Trophoblast cell (in vitro differentiated cells and primary cell): ENCODE measurements at regions not wholly inside any gene's neighbourhood (a gene's known extent, or its start where the extent isn't known, plus 50 kb on each side); places are given as distances from the start of the nearest gene placed in this dataset.

Source experiments
- DNase-seq, 2 donors: peaks; one replicate each; pipeline ENCODE4 v3.0.0-alpha.2; 2016
- H2AFZ ChIP-seq: 2 replicates; pipeline ENCODE4 v1.6.1; 2013; ENCODE audit warnings: low read length, moderate library complexity, mild to moderate bottlenecking; ENCODE audit not compliant: insufficient read depth, poor library complexity
- H2AK5ac ChIP-seq: 2 replicates; pipeline ENCODE4 v1.6.1; 2013; ENCODE audit warnings: mild to moderate bottlenecking, low read length
- H2BK120ac ChIP-seq: 2 replicates; pipeline ENCODE4 v1.6.1; 2013; ENCODE audit warnings: low read length, mild to moderate bottlenecking, moderate library complexity; ENCODE audit not compliant: insufficient read depth, poor library complexity
- H2BK12ac ChIP-seq: 2 replicates; pipeline ENCODE4 v1.6.1; 2013; ENCODE audit warnings: mild to moderate bottlenecking, low read length, moderate library complexity
- H2BK5ac ChIP-seq: 2 replicates; pipeline ENCODE4 v1.6.1; 2013; ENCODE audit warnings: low read length, low read depth, moderate library complexity, mild to moderate bottlenecking; ENCODE audit not compliant: poor library complexity
- H3K14ac ChIP-seq: 2 replicates; pipeline ENCODE4 v1.6.1; 2013; ENCODE audit warnings: mild to moderate bottlenecking, low read length
- H3K18ac ChIP-seq: 2 replicates; pipeline ENCODE4 v1.6.1; 2013; ENCODE audit warnings: mild to moderate bottlenecking, low read length
- H3K23ac ChIP-seq: 2 replicates; pipeline ENCODE4 v1.6.1; 2013; ENCODE audit warnings: low read length
- H3K27ac ChIP-seq: 2 replicates; pipeline ENCODE4 v1.5.1; 2013; ENCODE audit warnings: low read depth, mild to moderate bottlenecking, inconsistent platforms, low read length, moderate library complexity
- H3K27me3 ChIP-seq: 2 replicates; pipeline ENCODE4 v1.6.1; 2013; ENCODE audit warnings: inconsistent platforms, mild to moderate bottlenecking, low read length, moderate library complexity; ENCODE audit not compliant: insufficient read depth
- H3K36me3 ChIP-seq, 2 experiments: 1 replicate in 1 of 2; 2 replicates in 1 of 2; pipeline ENCODE4 v1.6.1; 2013; ENCODE audit warnings: low read length in 2 of 2, mild to moderate bottlenecking in 2 of 2, moderate library complexity in 1 of 2; ENCODE audit not compliant: insufficient read depth in 2 of 2, control insufficient read depth in 1 of 2
- H3K4ac ChIP-seq: 2 replicates; pipeline ENCODE4 v1.6.1; 2013; ENCODE audit warnings: low read depth, mild to moderate bottlenecking, low read length, moderate library complexity
- H3K4me1 ChIP-seq, 2 experiments: 1 replicate in 1 of 2; 2 replicates in 1 of 2; pipeline ENCODE4 v1.6.1; 2013; ENCODE audit warnings: low read length in 2 of 2, mild to moderate bottlenecking in 2 of 2, moderate library complexity in 1 of 2; ENCODE audit not compliant: insufficient read depth in 2 of 2, control insufficient read depth in 1 of 2
- H3K4me2 ChIP-seq: 2 replicates; pipeline ENCODE4 v1.6.1; 2013; ENCODE audit warnings: inconsistent platforms, mild to moderate bottlenecking, low read length, moderate library complexity
- H3K4me3 ChIP-seq: 2 replicates; pipeline ENCODE4 v1.5.1; 2013; ENCODE audit warnings: mild to moderate bottlenecking, low read depth, low read length, inconsistent platforms
- H3K79me1 ChIP-seq: one replicate; pipeline ENCODE4 v1.6.1; 2013; ENCODE audit warnings: low read length
- H3K79me2 ChIP-seq: 2 replicates; pipeline ENCODE4 v1.6.1; 2013; ENCODE audit warnings: low read length, mild to moderate bottlenecking; ENCODE audit not compliant: control insufficient read depth, insufficient read depth, poor library complexity
- H3K9ac ChIP-seq: 2 replicates; pipeline ENCODE4 v1.6.1; 2013; ENCODE audit warnings: mild to moderate bottlenecking, low read length
- H3K9me3 ChIP-seq: 2 replicates; pipeline ENCODE4 v1.6.1; 2013; ENCODE audit warnings: low read depth, mild to moderate bottlenecking, control low read depth, inconsistent platforms, low read length; ENCODE audit not compliant: insufficient read depth
- H4K12ac ChIP-seq: 2 replicates; pipeline ENCODE4 v1.6.1; 2013; ENCODE audit warnings: low read depth, mild to moderate bottlenecking, low read length, moderate library complexity
- H4K8ac ChIP-seq: 2 replicates; pipeline ENCODE4 v1.6.1; 2013; ENCODE audit warnings: low read depth, mild to moderate bottlenecking, low read length, moderate library complexity
- H4K91ac ChIP-seq: one replicate; pipeline ENCODE4 v1.6.1; 2013; ENCODE audit warnings: low read depth, mild to moderate bottlenecking, low read length, moderate library complexity
- WGBS: extraction: QIAGEN DNeasy Blood & Tissue Kit; methylation state at CpG from one replicate; pipeline ENCODE4 v1.1.7; 2013; ENCODE audit warnings: missing lambda C conversion rate; ENCODE audit not compliant: insufficient read length, insufficient coverage; ENCODE audit errors: extremely low coverage; 5-methylcytosine and 5-hydroxymethylcytosine counted together

DNA sequence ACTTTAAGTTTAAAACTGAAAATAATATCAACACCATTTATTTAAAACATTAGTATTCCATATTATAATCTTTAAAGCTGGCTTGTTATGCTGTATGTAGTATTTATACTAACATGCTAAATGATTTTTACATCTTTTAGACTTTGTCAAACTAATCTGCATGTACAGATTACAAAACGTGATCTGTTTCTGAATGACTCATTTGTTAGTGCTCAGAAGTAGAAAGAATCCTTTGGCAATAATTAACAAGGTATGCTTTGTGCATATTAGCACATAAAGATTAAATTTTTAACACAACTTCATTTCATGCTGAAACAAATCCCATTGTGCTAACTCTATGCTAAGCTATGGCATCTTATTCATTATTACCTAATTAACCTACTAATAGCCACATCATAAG is 242.4 kb downstream of the BARHL2 start:
- H3K27ac ChIP-seq, result no peak overlapping the region
- H3K36me3 ChIP-seq, result no peaks in the 10 kb centered on the region
- H3K18ac ChIP-seq, result no peak overlapping the region
- no CpG with 5 or more reads among the region's 1 CpG for WGBS
- H4K8ac ChIP-seq, result no peak overlapping the region
- H2AFZ ChIP-seq, result no peak overlapping the region
- H3K79me1 ChIP-seq, result no peaks in the 10 kb centered on the region
- DNase-seq, result no peak
- H3K9ac ChIP-seq, result no peak overlapping the region
- no peak overlapping the region for H4K12ac ChIP-seq
- no peak overlapping the region for H3K4me2 ChIP-seq
- H3K4me1 ChIP-seq, result no peaks in the 10 kb centered on the region
- no peaks in the 10 kb centered on the region for H3K79me2 ChIP-seq
- no peak overlapping the region for H2BK5ac ChIP-seq
- no peak overlapping the region for H4K91ac ChIP-seq
- no peak overlapping the region for H2BK120ac ChIP-seq
- no peak overlapping the region for H3K14ac ChIP-seq
- no peak overlapping the region for H2BK12ac ChIP-seq
- no peaks in the 10 kb centered on the region for H3K27me3 ChIP-seq
- no peak overlapping the region for H2AK5ac ChIP-seq
- no peak overlapping the region for H3K23ac ChIP-seq
- H3K4ac ChIP-seq, result no peak overlapping the region
- H3K9me3 ChIP-seq, result no peaks in the 10 kb centered on the region
- no peak overlapping the region for H3K4me3 ChIP-seq

- Histone ChIP-seq H3K4me3 (no peak overlapping the region), H2AFZ (no peak overlapping the region), H2AK5ac (no peak overlapping the region), H2BK120ac (no peak overlapping the region), H2BK5ac (no peak overlapping the region), H3K9me3 (no peaks in the 10 kb centered on the region), H2BK12ac (no peak overlapping the region), H3K4ac (no peak overlapping the region), H3K23ac (no peak overlapping the region), H4K8ac (no peak overlapping the region), H3K79me2 (no peaks in the 10 kb centered on the region), H3K79me1 (no peaks in the 10 kb centered on the region), H3K4me1 (no peaks in the 10 kb centered on the region), H3K9ac (no peak overlapping the region), H3K18ac (no peak overlapping the region), H3K27ac (no peak overlapping the region), H3K27me3 (no peaks in the 10 kb centered on the region), H4K91ac (no peak overlapping the region), H4K12ac (no peak overlapping the region), H3K4me2 (no peak overlapping the region), H3K36me3 (no peaks in the 10 kb centered on the region), H3K14ac (no peak overlapping the region)
- no CpG with 5 or more reads among the region's 2 CpGs for WGBS
- no peak for DNase-seq
Observed at GRCh38 chr1:90474158-90474557, 242.9 kb downstream of the BARHL2 start.

DNA sequence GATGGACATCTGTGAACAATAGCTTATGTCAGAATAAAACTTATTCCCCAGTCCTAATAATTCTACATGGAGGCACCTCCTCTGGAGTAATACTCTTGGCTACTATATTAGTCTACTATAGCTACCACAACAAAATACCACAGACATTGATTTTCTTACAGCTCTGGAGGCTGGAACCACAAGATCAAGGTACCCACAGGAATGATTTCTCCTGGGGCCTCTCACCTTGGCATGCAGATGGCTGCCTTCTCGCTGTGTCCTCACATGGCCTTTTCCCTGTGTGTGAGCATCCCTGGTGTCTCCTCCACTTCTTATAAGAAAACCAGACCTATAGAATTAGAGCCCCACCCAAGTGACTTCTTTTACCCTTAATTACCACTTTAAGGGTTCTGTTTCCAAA is 244.3 kb downstream of the BARHL2 start:
- no peak overlapping the region for H3K18ac ChIP-seq
- no peak overlapping the region for H4K12ac ChIP-seq
- H3K4me1 ChIP-seq, result no peaks in the 10 kb centered on the region
- H2AK5ac ChIP-seq, result no peak overlapping the region
- no peak overlapping the region for H3K27ac ChIP-seq
- no peaks in the 10 kb centered on the region for H3K79me2 ChIP-seq
- no peak overlapping the region for H2AFZ ChIP-seq
- no peaks in the 10 kb centered on the region for H3K27me3 ChIP-seq
- no peak overlapping the region for H3K14ac ChIP-seq
- no peak overlapping the region for H4K91ac ChIP-seq
- H3K9me3 ChIP-seq, result no peaks in the 10 kb centered on the region
- H3K4me3 ChIP-seq, result no peak overlapping the region
- H2BK12ac ChIP-seq, result no peak overlapping the region
- H4K8ac ChIP-seq, result no peak overlapping the region
- no peak overlapping the region for H3K4ac ChIP-seq
- WGBS, result no CpG with 5 or more reads among the region's 1 CpG
- no peak overlapping the region for H3K9ac ChIP-seq
- DNase-seq, result no peak
- H3K79me1 ChIP-seq, result no peaks in the 10 kb centered on the region
- H3K4me2 ChIP-seq, result no peak overlapping the region
- H2BK120ac ChIP-seq, result no peak overlapping the region
- H3K36me3 ChIP-seq, result no peaks in the 10 kb centered on the region
- H3K23ac ChIP-seq, result no peak overlapping the region
- no peak overlapping the region for H2BK5ac ChIP-seq

- H4K8ac ChIP-seq, result no peak overlapping the region
- no peak overlapping the region for H2AK5ac ChIP-seq
- WGBS, result no CpG with 5 or more reads among the region's 2 CpGs
- no peak overlapping the region for H3K4me2 ChIP-seq
- no peaks in the 10 kb centered on the region for H3K79me1 ChIP-seq
- H4K91ac ChIP-seq, result no peak overlapping the region
- DNase-seq, result no peak
- no peak overlapping the region for H3K4me3 ChIP-seq
- H3K14ac ChIP-seq, result no peak overlapping the region
- no peak overlapping the region for H2BK5ac ChIP-seq
- H3K27me3 ChIP-seq, result no peaks in the 10 kb centered on the region
- no peak overlapping the region for H3K27ac ChIP-seq
- H3K18ac ChIP-seq, result no peak overlapping the region
- H3K36me3 ChIP-seq, result no peaks in the 10 kb centered on the region
- H3K9me3 ChIP-seq, result no peaks in the 10 kb centered on the region
- H2BK12ac ChIP-seq, result no peak overlapping the region
- no peaks in the 10 kb centered on the region for H3K79me2 ChIP-seq
- H2AFZ ChIP-seq, result no peak overlapping the region
- no peak overlapping the region for H4K12ac ChIP-seq
- H3K4me1 ChIP-seq, result no peaks in the 10 kb centered on the region
- H3K4ac ChIP-seq, result no peak overlapping the region
- H2BK120ac ChIP-seq, result no peak overlapping the region
- H3K23ac ChIP-seq, result no peak overlapping the region
- H3K9ac ChIP-seq, result no peak overlapping the region
Observed at GRCh38 chr1:90459570-90459969, 257.5 kb downstream of the BARHL2 start.
